Heart left ventricle (tissue), 13 donors: ENCODE measurements at regions not wholly inside any gene's neighbourhood (a gene's known extent, or its start where the extent isn't known, plus 50 kb on each side); places are given as distances from the start of the nearest gene placed in this dataset.

Experiments
- POLR2A ChIP-seq, 2 donors: fragments of 450-650 bp; IDR thresholded peaks; one replicate each; pipeline ENCODE4 v1.6.1; 2017; ENCODE audit warnings: antibody characterized with exemption in 2 of 2, mild to moderate bottlenecking in 2 of 2, moderate library complexity in 2 of 2
- TF ChIP-seq, protein P1 (sequence below), 12 donors: fragments of 200-600 bp; sonication (generic) in 4 of 12; IDR thresholded peaks; one replicate each; pipeline versions ENCODE4 v1.5.0 to v1.8.0; 2018 to 2022; ENCODE audit warnings: antibody characterized with exemption in 12 of 12, mild to moderate bottlenecking in 5 of 12
- donor health status: ischemic (EF 13 %, LVEDD 7.1; RV severe dilation, severe dysfunction).
- donor health status: DM: no; HTN: yes; CAD: no.
- donor health status: DM: no; HTN: no; CAD: no.
- donor health status: ischemic (EF 25% LVEDD 6.9; RV normal size, moderate dysfunction).
- donor health status: ischemic (EF 25% LVEDD 5.7; RV mildly dilated, moderate dysfunction).
- donor health status: ischemic (EF 35%, LVEDD 5.7; RV mildly dilated, moderate dysfunction).
- donor health status: nonischemic (EF 11% LVEDD 7.7; RV severe dilation, severe dysfunction).
- donor health status: DM: yes; HTN: yes; CAD: no.
- donor health status: PGD.
- donor health status: ischemic (EF 29% LVEDD 5.4; RV normal size, mild dysfunction).
- donor health status: nonischemic (EF 23%, LVEDD 6.1; RV moderate dilation, normal function).

DNA sequence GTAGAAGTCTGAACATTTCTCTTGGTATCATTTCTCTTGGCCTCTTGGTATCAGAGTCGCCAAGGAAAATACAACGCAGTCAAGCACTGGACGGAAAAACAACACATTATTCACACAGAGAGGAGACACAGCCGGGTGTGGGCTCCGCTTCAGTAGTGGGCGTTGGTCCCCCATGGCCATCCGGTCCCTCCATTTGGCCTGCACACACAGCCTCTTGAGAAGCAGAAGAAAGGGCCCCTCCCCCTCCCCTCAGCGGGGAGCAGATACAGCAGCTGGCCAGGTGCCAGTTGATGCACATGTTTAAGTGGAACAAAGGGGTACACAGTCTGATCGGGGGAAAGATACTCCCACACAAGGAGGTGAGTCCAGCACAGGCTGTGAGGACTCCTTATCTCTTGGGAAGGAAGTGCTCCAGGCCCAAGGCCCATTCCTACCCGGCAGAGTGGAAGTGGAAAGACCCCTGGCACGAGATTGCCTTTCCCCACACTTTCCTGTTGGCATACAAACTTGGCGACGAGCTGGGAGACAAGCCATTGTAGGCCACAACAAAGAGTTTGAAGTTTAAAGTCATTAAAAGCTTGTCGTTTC lies 311.3 kb downstream of the FAM72C start:
- TF ChIP-seq, protein P1, sequence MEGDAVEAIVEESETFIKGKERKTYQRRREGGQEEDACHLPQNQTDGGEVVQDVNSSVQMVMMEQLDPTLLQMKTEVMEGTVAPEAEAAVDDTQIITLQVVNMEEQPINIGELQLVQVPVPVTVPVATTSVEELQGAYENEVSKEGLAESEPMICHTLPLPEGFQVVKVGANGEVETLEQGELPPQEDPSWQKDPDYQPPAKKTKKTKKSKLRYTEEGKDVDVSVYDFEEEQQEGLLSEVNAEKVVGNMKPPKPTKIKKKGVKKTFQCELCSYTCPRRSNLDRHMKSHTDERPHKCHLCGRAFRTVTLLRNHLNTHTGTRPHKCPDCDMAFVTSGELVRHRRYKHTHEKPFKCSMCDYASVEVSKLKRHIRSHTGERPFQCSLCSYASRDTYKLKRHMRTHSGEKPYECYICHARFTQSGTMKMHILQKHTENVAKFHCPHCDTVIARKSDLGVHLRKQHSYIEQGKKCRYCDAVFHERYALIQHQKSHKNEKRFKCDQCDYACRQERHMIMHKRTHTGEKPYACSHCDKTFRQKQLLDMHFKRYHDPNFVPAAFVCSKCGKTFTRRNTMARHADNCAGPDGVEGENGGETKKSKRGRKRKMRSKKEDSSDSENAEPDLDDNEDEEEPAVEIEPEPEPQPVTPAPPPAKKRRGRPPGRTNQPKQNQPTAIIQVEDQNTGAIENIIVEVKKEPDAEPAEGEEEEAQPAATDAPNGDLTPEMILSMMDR (IDR thresholded peaks at IDR 0.05) = no peak
- no peak for TF ChIP-seq POLR2A (IDR thresholded peaks at IDR 0.05)
